RWPE1 (cell line): ENCODE measurements at regions not wholly inside any gene's neighbourhood (a gene's known extent, or its start where the extent isn't known, plus 50 kb on each side); places are given as distances from the start of the nearest gene placed in this dataset.
"Not testable (repeated sequence)": the region's sequence is repeated elsewhere in the genome, so short reads cannot be mapped to it uniquely, and the experiment has no call there.

Experiments
- CTCF ChIA-PET: fragments of 350-600 bp; sonication (Branson Sonifier 250); formaldehyde crosslinking; extraction: SDS; loops from one replicate; lab custom pipeline; 2021; lab: Yijun Ruan, JAX
- POLR2A ChIA-PET: fragments of 400-600 bp; formaldehyde crosslinking; extraction: SDS; loops from one replicate; lab custom pipeline; 2020; ENCODE audit warnings: antibody characterized with exemption; ENCODE audit not compliant: low non-redundant PET; lab: Yijun Ruan, JAX
- DNase-seq: peaks from one replicate; pipeline ENCODE4 v3.0.0; 2012; ENCODE audit warnings: low spot score
- H3K27ac ChIP-seq: fragments of 450-650 bp; 2 replicates; pipeline ENCODE4 v1.5.1; 2017
- TF ChIP-seq, protein P1 (sequence below): fragments of 450-650 bp; conservative IDR thresholded peaks from 2 replicates; pipeline ENCODE4 v1.5.1; 2017; ENCODE audit warnings: low read depth, mild to moderate bottlenecking

DNA sequence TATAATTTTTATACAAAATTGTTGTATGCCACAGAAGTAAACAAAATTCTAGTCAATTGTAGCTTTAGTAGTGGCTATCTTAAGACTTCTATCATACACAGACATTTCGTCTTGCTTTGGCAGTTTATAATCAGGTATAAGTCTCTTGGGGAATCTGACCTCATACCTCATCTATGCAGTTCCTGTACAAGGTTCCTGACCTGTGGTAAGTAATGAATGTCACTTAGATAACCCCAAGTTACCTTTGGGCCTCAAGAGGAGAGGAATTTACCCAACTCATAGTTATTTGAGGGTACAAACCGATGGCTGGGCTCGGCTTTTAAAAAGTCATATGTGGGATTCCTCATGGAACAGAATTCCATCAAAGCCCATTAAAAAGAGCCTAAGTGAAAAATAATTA lies 58.8 kb upstream of the UNC93A start:
- TF ChIP-seq, protein P1, sequence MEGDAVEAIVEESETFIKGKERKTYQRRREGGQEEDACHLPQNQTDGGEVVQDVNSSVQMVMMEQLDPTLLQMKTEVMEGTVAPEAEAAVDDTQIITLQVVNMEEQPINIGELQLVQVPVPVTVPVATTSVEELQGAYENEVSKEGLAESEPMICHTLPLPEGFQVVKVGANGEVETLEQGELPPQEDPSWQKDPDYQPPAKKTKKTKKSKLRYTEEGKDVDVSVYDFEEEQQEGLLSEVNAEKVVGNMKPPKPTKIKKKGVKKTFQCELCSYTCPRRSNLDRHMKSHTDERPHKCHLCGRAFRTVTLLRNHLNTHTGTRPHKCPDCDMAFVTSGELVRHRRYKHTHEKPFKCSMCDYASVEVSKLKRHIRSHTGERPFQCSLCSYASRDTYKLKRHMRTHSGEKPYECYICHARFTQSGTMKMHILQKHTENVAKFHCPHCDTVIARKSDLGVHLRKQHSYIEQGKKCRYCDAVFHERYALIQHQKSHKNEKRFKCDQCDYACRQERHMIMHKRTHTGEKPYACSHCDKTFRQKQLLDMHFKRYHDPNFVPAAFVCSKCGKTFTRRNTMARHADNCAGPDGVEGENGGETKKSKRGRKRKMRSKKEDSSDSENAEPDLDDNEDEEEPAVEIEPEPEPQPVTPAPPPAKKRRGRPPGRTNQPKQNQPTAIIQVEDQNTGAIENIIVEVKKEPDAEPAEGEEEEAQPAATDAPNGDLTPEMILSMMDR = no peak
- ChIA-PET POLR2A (no interaction called here), CTCF (no interaction called here)
- DNase-seq = no peak
- no peak overlapping the region for H3K27ac ChIP-seq

DNA sequence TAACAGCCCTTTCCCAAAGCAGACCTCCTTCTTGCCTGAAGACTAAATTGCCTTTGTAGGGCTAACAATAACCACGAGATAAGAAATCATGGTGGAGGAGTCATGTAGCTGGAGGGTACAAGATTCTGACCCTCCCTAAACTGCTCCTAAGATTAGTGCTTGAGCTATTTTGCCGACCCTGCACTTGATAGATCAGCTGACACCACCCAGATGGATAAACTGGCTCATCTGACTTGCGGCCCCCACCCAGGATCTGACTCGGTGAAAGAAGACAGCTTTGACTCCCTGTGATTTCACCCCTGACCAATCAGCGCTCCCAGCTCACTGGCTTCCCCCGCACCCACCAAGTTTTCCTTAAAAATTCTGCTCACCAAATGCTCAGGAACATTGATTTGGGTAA lies 57.6 kb upstream of the UNC93A start:
- TF ChIP-seq, protein P1 = no peak
- DNase-seq = no peak
- CTCF ChIA-PET = interaction anchor here (0.6 kb wide), 1 partner anchor 14 kb away, joined by 4 read pairs; no protein-coding TSS in a partner anchor
- no peak overlapping the region for H3K27ac ChIP-seq
- POLR2A ChIA-PET = no interaction called here

DNA sequence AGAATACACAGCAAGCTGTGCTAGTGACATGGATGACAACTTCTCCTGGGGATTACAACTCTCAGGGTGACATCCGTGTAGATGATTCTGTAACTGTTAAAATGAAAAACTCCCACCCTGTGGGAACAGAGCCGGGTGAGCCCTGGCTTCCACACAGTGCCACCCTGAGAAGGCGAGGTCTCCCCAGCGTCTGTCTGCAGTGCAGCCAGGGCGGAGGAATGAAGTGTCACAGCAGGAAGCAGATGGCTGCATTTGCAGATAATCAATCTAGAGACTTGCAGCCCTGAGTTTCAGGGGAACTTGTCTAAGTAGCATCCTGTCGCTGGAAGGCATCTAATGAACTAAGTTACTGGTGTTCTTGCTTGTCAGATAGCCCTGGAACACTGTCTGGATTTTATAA lies 56.5 kb upstream of the UNC93A start:
- H3K27ac ChIP-seq, DNase-seq, POLR2A ChIA-PET, CTCF ChIA-PET: not testable (repeated sequence)

DNA sequence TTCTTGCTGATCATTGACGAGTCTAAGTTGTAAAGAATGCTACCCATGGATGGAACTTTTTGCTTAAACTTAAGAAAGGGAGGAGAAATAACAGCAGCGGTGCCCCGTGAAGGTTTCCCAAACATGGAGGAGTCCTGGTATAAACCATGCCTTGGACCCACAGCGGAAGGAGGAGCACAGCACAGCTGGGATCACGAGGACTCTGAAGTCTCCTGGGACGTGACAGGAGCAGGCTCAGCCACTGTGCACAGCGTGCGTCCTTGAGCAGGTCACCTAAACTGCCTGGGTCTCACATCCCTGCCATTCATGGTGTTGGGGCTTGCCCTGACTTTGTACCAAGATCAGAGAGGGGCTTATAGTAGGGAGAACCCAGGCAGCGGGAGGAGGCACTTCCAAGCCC lies 56.1 kb upstream of the UNC93A start:
- H3K27ac ChIP-seq = no peak overlapping the region
- ChIA-PET POLR2A (no interaction called here), CTCF (no interaction called here)
- no peak for DNase-seq
- TF ChIP-seq, protein P1 = no peak

DNA sequence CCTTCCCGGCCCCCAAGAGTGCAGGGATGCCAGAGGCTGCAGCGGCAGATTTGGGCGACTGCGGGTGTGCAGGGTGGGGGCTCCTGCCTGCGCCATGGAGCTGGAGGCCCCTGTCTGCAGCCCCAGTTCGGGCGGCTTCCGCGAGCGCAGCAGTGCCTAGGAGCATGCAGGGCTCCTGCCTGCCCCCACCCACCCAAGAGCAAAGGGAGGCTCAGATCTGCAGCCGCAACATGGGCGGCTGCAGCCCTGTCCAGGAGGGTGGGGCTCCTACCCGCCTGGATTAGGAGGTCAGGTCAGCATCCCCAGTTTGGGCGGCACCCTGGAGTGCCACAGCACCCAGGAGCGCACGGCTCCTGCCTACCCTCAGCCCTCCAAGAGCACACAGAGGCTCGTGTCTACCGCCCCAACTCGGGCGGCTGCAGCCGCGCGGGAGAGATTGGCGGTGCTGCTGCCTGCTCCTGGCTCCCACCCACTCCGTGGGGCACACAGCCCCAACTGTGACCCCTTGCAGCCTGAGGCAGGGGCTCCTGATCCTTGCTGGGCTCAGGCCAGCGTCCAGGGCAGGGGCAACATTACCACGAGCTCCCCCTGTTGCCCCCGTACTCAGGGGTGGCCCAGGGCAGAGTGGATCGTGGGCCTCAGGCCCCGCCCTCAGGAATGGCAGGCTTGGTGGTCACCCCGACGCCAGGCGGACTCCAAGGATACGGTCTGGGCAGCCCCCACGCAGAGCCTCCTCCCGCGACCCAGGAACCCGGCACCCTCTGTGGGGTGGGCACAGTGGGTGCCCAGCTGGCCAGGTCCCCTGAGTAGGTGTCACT lies 55.5 kb upstream of the UNC93A start:
- TF ChIP-seq, protein P1 = no peak
- ChIA-PET POLR2A (no interaction called here), CTCF (no interaction called here)
- no peak for DNase-seq
- H3K27ac ChIP-seq = no peak overlapping the region

DNA sequence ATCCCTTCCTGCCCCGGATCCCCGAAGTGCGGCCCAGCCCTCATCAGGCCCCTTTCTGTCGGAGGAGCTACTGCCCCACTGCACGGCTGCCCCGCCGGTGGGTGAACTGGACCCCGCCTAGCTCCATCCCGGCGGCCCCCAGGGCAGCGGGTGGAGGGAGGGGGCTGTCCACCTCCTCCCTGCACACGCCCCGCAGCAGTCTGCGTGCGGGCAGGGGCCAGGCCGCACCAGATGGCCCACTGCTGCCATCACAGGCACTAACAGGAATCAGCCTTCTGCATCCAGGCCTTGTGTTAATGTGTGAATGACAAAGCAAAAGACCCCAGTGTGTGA lies 54.9 kb upstream of the UNC93A start:
- POLR2A ChIA-PET = no interaction called here
- no peak overlapping the region for H3K27ac ChIP-seq
- no peak for DNase-seq
- CTCF ChIA-PET = no interaction called here
- TF ChIP-seq, protein P1 = no peak

DNA sequence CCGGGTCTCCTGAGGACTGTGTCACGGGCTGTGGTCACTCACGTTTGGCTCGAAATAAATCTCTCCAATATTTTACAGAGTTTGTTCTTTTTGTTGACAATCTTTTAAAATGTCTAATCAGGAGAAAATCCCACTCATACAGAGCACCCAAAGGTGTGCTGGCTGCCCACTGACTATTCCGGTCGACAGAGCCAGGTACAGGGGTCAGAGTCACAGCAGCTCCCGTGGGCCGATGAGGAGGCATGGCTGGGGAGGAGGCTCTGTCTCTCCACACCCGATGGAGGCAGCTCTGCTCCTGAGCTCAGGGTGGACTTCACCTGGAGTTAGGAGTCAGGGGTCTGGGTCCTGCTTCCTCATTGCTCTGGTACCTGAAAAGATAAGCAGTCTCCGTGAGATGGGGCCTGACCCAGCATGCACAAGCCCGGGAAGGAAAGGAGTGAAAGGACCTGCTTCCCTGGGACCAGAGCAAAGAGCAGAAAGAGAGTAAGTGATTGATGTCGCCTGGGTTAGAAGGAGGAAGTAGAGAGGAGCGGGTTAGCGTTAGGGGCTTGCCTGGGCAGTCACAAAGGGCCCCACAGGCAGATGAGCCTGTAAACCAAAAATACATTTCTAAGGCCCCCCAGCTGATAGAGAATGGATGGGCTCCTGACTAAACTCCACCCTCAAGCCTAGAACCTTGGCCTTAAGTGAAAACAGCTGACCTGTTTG lies 53.5 kb upstream of the UNC93A start:
- CTCF ChIA-PET = interaction anchor here (0.6 kb wide), 1 partner anchor 134 kb away, joined by 3 read pairs; no protein-coding TSS in a partner anchor
- TF ChIP-seq, protein P1 = no peak
- DNase-seq = no peak
- POLR2A ChIA-PET = no interaction called here
- no peak overlapping the region for H3K27ac ChIP-seq
